SK-N-SH (cell line): ENCODE measurements at regions not wholly inside any gene's neighbourhood (a gene's known extent, or its start where the extent isn't known, plus 50 kb on each side); places are given as distances from the start of the nearest gene placed in this dataset.

Source experiments
- CTCF ChIA-PET: fragments of 300-600, 350-600 bp; formaldehyde crosslinking; extraction: SDS; loops from one replicate; lab custom pipeline; 2021; lab: Yijun Ruan, JAX
- POLR2A ChIA-PET: fragments of 350-600 bp; sonication (Branson Sonifier 250); formaldehyde crosslinking; extraction: SDS; loops from one replicate; lab custom pipeline; 2020; ENCODE audit warnings: antibody characterized with exemption, inconsistent platforms; lab: Yijun Ruan, JAX
- DNase-seq: peaks from one replicate; pipeline ENCODE4 v3.0.0; 2012
- H2AFZ ChIP-seq: fragments of 200-600 bp; sonication (generic); 2 replicates; pipeline ENCODE4 v1.8.1; 2016; ENCODE audit warnings: antibody characterized with exemption, mild to moderate bottlenecking, low read depth
- H3F3A ChIP-seq: fragments of 200-600 bp; sonication (generic); replicated peaks from 2 replicates; pipeline ENCODE3; 2016; ENCODE audit warnings: antibody characterized with exemption, mild to moderate bottlenecking; ENCODE audit not compliant: insufficient read depth
- H3K27ac ChIP-seq, 2 experiments: fragments of 200-500 bp in 1 of 2; fragments of 200-600 bp in 1 of 2; sonication (Bioruptor generic) in 1 of 2; sonication (generic), shearing (Covaris generic) in 1 of 2; 2 replicates each; pipeline versions ENCODE4 v1.5.1 to v1.6.1; 2014 to 2016; ENCODE audit warnings: low read depth in 2 of 2, inconsistent platforms in 1 of 2, low read length in 1 of 2, mild to moderate bottlenecking in 1 of 2, mixed read lengths in 1 of 2
- H3K27me3 ChIP-seq: fragments of 200-600 bp; sonication (generic), shearing (Covaris generic); 2 replicates; pipeline ENCODE4 v1.6.1; 2016; ENCODE audit warnings: mixed run types; ENCODE audit not compliant: insufficient read depth
- H3K36me3 ChIP-seq, 2 experiments: fragments of 200-500 bp in 1 of 2; fragments of 200-600 bp in 1 of 2; sonication (Bioruptor generic) in 1 of 2; sonication (generic) in 1 of 2; replicated peaks in 1 of 2; 2 replicates each; pipeline versions ENCODE3 to v1.5.1; 2014 to 2016; ENCODE audit warnings: low read length in 1 of 2, mild to moderate bottlenecking in 1 of 2; ENCODE audit not compliant: insufficient read depth in 2 of 2, control insufficient read depth in 1 of 2
- H3K4me1 ChIP-seq, 2 experiments: fragments of 200-500 bp in 1 of 2; fragments of 200-600 bp in 1 of 2; sonication (Bioruptor generic) in 1 of 2; sonication (generic), shearing (Covaris generic) in 1 of 2; 2 replicates each; pipeline versions ENCODE4 v1.5.1 to v1.6.1; 2014 to 2016; ENCODE audit warnings: low read depth in 1 of 2, low read length in 1 of 2, mixed run types in 1 of 2; ENCODE audit not compliant: insufficient read depth in 2 of 2, control insufficient read depth in 1 of 2
- H3K4me2 ChIP-seq: fragments of 200-600 bp; sonication (generic), shearing (Covaris generic); 2 replicates; pipeline ENCODE4 v1.6.1; 2017; ENCODE audit warnings: mixed run types
- H3K4me3 ChIP-seq, 2 experiments: fragments of 200-500 bp in 1 of 2; fragments of 200-600 bp in 1 of 2; sonication (Bioruptor generic) in 1 of 2; sonication (generic), shearing (Covaris generic) in 1 of 2; 2 replicates each; pipeline versions ENCODE4 v1.5.1 to v1.8.1; 2014 to 2016; ENCODE audit warnings: low read depth in 2 of 2, inconsistent platforms in 1 of 2, low read length in 1 of 2, mild to moderate bottlenecking in 1 of 2, mixed read lengths in 1 of 2, moderate library complexity in 1 of 2
- H3K79me2 ChIP-seq: fragments of 200-600 bp; sonication (generic); 2 replicates; pipeline ENCODE4 v1.8.1; 2017; ENCODE audit warnings: mild to moderate bottlenecking; ENCODE audit not compliant: insufficient read depth
- H3K9ac ChIP-seq: fragments of 200-600 bp; sonication (generic); 2 replicates; pipeline ENCODE4 v1.6.1; 2017; ENCODE audit warnings: mixed run types
- H3K9me2 ChIP-seq: fragments of 200-600 bp; sonication (generic); 2 replicates; pipeline ENCODE4 v1.6.1; 2017; ENCODE audit warnings: mixed run types
- H3K9me3 ChIP-seq: fragments of 200-600 bp; sonication (generic); 2 replicates; pipeline ENCODE4 v1.6.1; 2017; ENCODE audit warnings: mixed run types, mild to moderate bottlenecking, moderate library complexity
- H4K20me1 ChIP-seq: fragments of 200-600 bp; sonication (generic); 2 replicates; pipeline ENCODE4 v1.6.1; 2017; ENCODE audit warnings: mild to moderate bottlenecking, mixed run types; ENCODE audit not compliant: insufficient read depth
- CHD2 ChIP-seq: fragments of 150-350 bp; IDR thresholded peaks from 2 replicates; pipeline ENCODE4 v1.6.1; 2018; ENCODE audit warnings: low read length; ENCODE audit not compliant: partially characterized antibody
- ELF1 ChIP-seq: IDR thresholded peaks from 2 replicates; pipeline ENCODE4 v1.4.0; 2012
- EZH2phosphoT487 ChIP-seq: fragments of 200-600 bp; sonication (generic); IDR thresholded peaks from 2 replicates; pipeline ENCODE4 v1.6.1; 2017; ENCODE audit warnings: low read depth, mixed run types, mild to moderate bottlenecking, antibody characterized with exemption, moderate library complexity, borderline replicate concordance
- FOSL2 ChIP-seq: IDR thresholded peaks from 2 replicates; pipeline ENCODE4 v1.4.0; 2012; ENCODE audit warnings: low read depth, mild to moderate bottlenecking, moderate library complexity, borderline replicate concordance
- FOXJ3 ChIP-seq: sonication (generic); formaldehyde crosslinking; IDR thresholded peaks from 2 replicates; pipeline ENCODE4 v1.5.1; 2020; ENCODE audit warnings: mild to moderate bottlenecking, missing genetic modification reagents
- JUND ChIP-seq: IDR thresholded peaks from 2 replicates; pipeline ENCODE4 v1.4.0; 2012
- MXI1 ChIP-seq: IDR thresholded peaks from 2 replicates; pipeline ENCODE4 v1.6.1; 2012; ENCODE audit warnings: mild to moderate bottlenecking, low read depth, low read length, improper control_type of control experiment
- NFIC ChIP-seq: IDR thresholded peaks from 2 replicates; pipeline ENCODE4 v1.4.0; 2012; ENCODE audit warnings: borderline replicate concordance
- NRF1 ChIP-seq: IDR thresholded peaks from 2 replicates; pipeline ENCODE4 v1.6.1; 2012; ENCODE audit warnings: low read depth, mild to moderate bottlenecking, low read length
- POLR2AphosphoS5 ChIP-seq: IDR thresholded peaks from 2 replicates; pipeline ENCODE4 v1.6.1; 2012; ENCODE audit warnings: low read depth, low read length
- RCOR1 ChIP-seq: fragments of 150-350 bp; IDR thresholded peaks from 2 replicates; pipeline ENCODE4 v1.6.1; 2017; ENCODE audit warnings: antibody characterized with exemption, low read length
- RFX5 ChIP-seq: IDR thresholded peaks from 2 replicates; pipeline ENCODE4 v1.6.1; 2012; ENCODE audit warnings: mild to moderate bottlenecking, improper control_type of control experiment, low read length
- RXRA ChIP-seq: IDR thresholded peaks from 2 replicates; pipeline ENCODE4 v1.4.0; 2012; ENCODE audit warnings: low read depth, mild to moderate bottlenecking, borderline replicate concordance
- SIN3A ChIP-seq: IDR thresholded peaks from 2 replicates; pipeline ENCODE4 v1.6.1; 2012; ENCODE audit warnings: low read depth, mild to moderate bottlenecking, low read length, moderate library complexity, borderline replicate concordance
- SMC3 ChIP-seq: IDR thresholded peaks from 2 replicates; pipeline ENCODE4 v1.6.1; 2012; ENCODE audit warnings: low read depth, low read length, improper control_type of control experiment
- TCF12 ChIP-seq: IDR thresholded peaks from 2 replicates; pipeline ENCODE4 v1.4.0; 2012
- TEAD4 ChIP-seq: IDR thresholded peaks from 2 replicates; pipeline ENCODE4 v1.4.0; 2012; ENCODE audit warnings: mild to moderate bottlenecking, borderline replicate concordance; ENCODE audit not compliant: insufficient read depth
- YY1 ChIP-seq: IDR thresholded peaks from 2 replicates; pipeline ENCODE4 v1.4.0; 2012; ENCODE audit warnings: low read depth, mild to moderate bottlenecking
- WGBS: methylation state at CpG from one replicate; pipeline ENCODE4 v1.1.6; 2017; ENCODE audit warnings: low lambda C conversion rate; 5-methylcytosine and 5-hydroxymethylcytosine counted together
- TF ChIP-seq, protein P1 (sequence below): fragments of 200-600 bp; sonication (generic); IDR thresholded peaks from 2 replicates; pipeline ENCODE4 v1.6.1; 2017; ENCODE audit warnings: antibody characterized with exemption, mild to moderate bottlenecking, moderate library complexity
- TF ChIP-seq, protein P2 (sequence below): IDR thresholded peaks from 2 replicates; pipeline ENCODE4; 2012
- TF ChIP-seq, protein P3 (sequence below): IDR thresholded peaks from 2 replicates; pipeline ENCODE4 v1.6.1; 2012; ENCODE audit warnings: mild to moderate bottlenecking, low read depth, low read length, moderate library complexity
- TF ChIP-seq, protein P4 (sequence below): IDR thresholded peaks from 2 replicates; pipeline ENCODE4 v1.4.0; 2012; ENCODE audit warnings: low read depth, borderline replicate concordance

DNA sequence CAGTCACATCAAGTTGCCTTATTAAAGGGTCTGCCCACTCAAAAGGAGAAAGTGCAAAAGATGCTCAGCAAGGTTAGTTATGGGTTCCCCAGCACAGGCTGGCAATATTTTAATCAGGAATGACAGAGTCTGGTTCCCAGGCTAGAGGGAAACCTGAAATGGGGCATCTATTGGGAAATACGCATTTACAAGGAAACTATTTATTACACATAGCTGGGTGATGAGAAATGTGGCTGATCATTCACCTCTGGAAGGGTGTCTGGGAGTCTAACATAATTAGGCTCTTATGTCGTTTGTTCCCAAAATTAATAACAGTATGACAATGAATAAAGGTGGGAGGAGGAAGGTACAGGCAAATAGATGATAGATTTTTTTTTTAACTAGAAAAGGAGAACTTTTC lies 314.7 kb downstream of the ENC1 start:
- H4K20me1 ChIP-seq = no peaks in the 10 kb centered on the region
- H3F3A ChIP-seq = peaks cover 16% of the 10 kb centered on the region
- ChIA-PET CTCF (interaction anchor here (1.2 kb wide), 1 partner anchor 314 kb away, joined by 3 read pairs; no protein-coding TSS in a partner anchor), POLR2A (no interaction called here)
- no peak overlapping the region for H2AFZ ChIP-seq
- H3K36me3 ChIP-seq = no peaks in the 10 kb centered on the region
- H3K9me3 ChIP-seq = no peaks in the 10 kb centered on the region
- no peak overlapping the region for H3K4me3 ChIP-seq
- H3K4me2 ChIP-seq = no peak overlapping the region
- TF ChIP-seq FOXJ3 (CRISPR knock-in tag) = no peak
- TF ChIP-seq FOSL2 = no peak
- TF ChIP-seq YY1 = no peak
- no peak for TF ChIP-seq RCOR1
- TF ChIP-seq SIN3A = no peak
- no peak for TF ChIP-seq TCF12
- TF ChIP-seq RXRA = no peak
- no peak for TF ChIP-seq ELF1
- TF ChIP-seq NFIC = no peak
- no peak for TF ChIP-seq JUND
- no peak for TF ChIP-seq NRF1
- TF ChIP-seq POLR2AphosphoS5 = no peak
- H3K79me2 ChIP-seq = no peaks in the 10 kb centered on the region
- H3K27ac ChIP-seq = peak overlapping the region in 1 of 2 experiments; percentile 76; a peak in 1 of 4 replicates
- no peaks in the 10 kb centered on the region for H3K27me3 ChIP-seq
- WGBS = 86% methylated on average over 2 of the region's 2 CpGs
- DNase-seq = no peak
- no peak overlapping the region for H3K9ac ChIP-seq
- H3K4me1 ChIP-seq = peaks cover 0 to 18% of the 10 kb centered on the region in 2 experiments; a peak in 3 of 4 replicates
- no peaks in the 10 kb centered on the region for H3K9me2 ChIP-seq

DNA sequence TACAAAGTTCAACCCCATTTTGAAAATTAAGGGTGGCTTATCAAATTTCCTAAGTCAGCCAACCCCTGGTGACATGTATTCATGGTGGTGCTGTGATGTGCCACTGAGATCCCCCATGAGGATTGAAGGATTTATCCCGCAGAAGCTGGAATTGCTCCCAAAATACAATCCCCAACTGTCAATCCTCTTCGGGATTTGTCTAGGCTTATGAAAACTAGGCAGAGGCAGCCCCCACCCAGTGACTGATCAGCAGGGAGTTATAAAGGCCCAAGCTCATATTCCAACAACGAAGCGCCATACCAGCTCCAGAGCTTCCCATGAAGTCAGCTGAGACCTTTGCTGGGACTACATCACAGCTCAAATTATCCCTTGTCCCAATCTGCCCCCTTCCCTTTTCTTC lies 316.0 kb downstream of the ENC1 start:
- 94% methylated on average over 4 of the region's 4 CpGs for WGBS
- no peak overlapping the region for H3K27ac ChIP-seq
- peaks cover 16% of the 10 kb centered on the region for H3F3A ChIP-seq
- no peaks in the 10 kb centered on the region for H3K9me3 ChIP-seq
- no peak overlapping the region for H3K4me3 ChIP-seq
- H4K20me1 ChIP-seq = no peaks in the 10 kb centered on the region
- no peak for DNase-seq
- CTCF ChIA-PET = interaction anchor here (0.9 kb wide), 1 partner anchor 22 kb away, joined by 3 read pairs; no protein-coding TSS in a partner anchor
- no peak overlapping the region for H3K4me2 ChIP-seq
- peaks cover 0 to 18% of the 10 kb centered on the region in 2 experiments; a peak in 3 of 4 replicates for H3K4me1 ChIP-seq
- no peaks in the 10 kb centered on the region for H3K36me3 ChIP-seq
- POLR2A ChIA-PET = no interaction called here
- H3K9ac ChIP-seq = no peak overlapping the region
- H3K79me2 ChIP-seq = no peaks in the 10 kb centered on the region
- no peaks in the 10 kb centered on the region for H3K9me2 ChIP-seq
- TF ChIP-seq RFX5 (no peak), CHD2 (no peak), TEAD4 (no peak), SMC3 (no peak), EZH2phosphoT487 (no peak), ELF1 (no peak), FOSL2 (no peak), NRF1 (no peak), MXI1 (no peak), JUND (no peak)
- TF ChIP-seq, protein P1, sequence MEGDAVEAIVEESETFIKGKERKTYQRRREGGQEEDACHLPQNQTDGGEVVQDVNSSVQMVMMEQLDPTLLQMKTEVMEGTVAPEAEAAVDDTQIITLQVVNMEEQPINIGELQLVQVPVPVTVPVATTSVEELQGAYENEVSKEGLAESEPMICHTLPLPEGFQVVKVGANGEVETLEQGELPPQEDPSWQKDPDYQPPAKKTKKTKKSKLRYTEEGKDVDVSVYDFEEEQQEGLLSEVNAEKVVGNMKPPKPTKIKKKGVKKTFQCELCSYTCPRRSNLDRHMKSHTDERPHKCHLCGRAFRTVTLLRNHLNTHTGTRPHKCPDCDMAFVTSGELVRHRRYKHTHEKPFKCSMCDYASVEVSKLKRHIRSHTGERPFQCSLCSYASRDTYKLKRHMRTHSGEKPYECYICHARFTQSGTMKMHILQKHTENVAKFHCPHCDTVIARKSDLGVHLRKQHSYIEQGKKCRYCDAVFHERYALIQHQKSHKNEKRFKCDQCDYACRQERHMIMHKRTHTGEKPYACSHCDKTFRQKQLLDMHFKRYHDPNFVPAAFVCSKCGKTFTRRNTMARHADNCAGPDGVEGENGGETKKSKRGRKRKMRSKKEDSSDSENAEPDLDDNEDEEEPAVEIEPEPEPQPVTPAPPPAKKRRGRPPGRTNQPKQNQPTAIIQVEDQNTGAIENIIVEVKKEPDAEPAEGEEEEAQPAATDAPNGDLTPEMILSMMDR = no peak
- TF ChIP-seq, protein P2, sequence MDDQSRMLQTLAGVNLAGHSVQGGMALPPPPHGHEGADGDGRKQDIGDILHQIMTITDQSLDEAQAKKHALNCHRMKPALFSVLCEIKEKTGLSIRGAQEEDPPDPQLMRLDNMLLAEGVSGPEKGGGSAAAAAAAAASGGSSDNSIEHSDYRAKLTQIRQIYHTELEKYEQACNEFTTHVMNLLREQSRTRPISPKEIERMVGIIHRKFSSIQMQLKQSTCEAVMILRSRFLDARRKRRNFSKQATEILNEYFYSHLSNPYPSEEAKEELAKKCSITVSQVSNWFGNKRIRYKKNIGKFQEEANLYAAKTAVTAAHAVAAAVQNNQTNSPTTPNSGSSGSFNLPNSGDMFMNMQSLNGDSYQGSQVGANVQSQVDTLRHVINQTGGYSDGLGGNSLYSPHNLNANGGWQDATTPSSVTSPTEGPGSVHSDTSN = no peak
- TF ChIP-seq, protein P3, sequence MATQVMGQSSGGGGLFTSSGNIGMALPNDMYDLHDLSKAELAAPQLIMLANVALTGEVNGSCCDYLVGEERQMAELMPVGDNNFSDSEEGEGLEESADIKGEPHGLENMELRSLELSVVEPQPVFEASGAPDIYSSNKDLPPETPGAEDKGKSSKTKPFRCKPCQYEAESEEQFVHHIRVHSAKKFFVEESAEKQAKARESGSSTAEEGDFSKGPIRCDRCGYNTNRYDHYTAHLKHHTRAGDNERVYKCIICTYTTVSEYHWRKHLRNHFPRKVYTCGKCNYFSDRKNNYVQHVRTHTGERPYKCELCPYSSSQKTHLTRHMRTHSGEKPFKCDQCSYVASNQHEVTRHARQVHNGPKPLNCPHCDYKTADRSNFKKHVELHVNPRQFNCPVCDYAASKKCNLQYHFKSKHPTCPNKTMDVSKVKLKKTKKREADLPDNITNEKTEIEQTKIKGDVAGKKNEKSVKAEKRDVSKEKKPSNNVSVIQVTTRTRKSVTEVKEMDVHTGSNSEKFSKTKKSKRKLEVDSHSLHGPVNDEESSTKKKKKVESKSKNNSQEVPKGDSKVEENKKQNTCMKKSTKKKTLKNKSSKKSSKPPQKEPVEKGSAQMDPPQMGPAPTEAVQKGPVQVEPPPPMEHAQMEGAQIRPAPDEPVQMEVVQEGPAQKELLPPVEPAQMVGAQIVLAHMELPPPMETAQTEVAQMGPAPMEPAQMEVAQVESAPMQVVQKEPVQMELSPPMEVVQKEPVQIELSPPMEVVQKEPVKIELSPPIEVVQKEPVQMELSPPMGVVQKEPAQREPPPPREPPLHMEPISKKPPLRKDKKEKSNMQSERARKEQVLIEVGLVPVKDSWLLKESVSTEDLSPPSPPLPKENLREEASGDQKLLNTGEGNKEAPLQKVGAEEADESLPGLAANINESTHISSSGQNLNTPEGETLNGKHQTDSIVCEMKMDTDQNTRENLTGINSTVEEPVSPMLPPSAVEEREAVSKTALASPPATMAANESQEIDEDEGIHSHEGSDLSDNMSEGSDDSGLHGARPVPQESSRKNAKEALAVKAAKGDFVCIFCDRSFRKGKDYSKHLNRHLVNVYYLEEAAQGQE = no peak
- TF ChIP-seq, protein P4, sequence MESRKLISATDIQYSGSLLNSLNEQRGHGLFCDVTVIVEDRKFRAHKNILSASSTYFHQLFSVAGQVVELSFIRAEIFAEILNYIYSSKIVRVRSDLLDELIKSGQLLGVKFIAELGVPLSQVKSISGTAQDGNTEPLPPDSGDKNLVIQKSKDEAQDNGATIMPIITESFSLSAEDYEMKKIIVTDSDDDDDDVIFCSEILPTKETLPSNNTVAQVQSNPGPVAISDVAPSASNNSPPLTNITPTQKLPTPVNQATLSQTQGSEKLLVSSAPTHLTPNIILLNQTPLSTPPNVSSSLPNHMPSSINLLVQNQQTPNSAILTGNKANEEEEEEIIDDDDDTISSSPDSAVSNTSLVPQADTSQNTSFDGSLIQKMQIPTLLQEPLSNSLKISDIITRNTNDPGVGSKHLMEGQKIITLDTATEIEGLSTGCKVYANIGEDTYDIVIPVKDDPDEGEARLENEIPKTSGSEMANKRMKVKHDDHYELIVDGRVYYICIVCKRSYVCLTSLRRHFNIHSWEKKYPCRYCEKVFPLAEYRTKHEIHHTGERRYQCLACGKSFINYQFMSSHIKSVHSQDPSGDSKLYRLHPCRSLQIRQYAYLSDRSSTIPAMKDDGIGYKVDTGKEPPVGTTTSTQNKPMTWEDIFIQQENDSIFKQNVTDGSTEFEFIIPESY = no peak
- TF ChIP-seq, all 33 proteins: peak for 0
- Histone ChIP-seq H2AFZ (no peak overlapping the region), H3K27me3 (no peaks in the 10 kb centered on the region)
